ENCODE measurements at regions not wholly inside any gene's neighbourhood (a gene's known extent, or its start where the extent isn't known, plus 50 kb on each side); places are given as distances from the start of the nearest gene placed in this dataset.

DNA sequence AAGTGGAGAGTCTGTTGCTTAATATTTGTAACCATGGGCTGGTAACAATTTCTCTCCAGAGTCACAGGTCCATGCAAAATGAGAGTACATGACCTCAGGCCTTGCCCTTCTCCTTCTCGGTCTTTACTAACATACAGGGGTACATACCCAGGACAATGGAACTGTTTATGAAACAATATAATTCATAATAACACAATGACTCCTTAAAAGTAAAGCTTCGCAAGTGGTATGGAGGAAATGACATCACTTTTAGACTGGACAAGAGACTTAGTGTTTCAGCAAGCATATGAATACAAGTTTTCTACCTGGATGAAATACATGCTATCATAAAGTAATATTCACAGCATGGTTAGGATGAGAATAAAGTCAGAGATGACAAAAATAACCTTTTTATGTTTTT, 386.6 kb downstream of the PLK2 start:
- TF ChIP-seq, protein P1, sequence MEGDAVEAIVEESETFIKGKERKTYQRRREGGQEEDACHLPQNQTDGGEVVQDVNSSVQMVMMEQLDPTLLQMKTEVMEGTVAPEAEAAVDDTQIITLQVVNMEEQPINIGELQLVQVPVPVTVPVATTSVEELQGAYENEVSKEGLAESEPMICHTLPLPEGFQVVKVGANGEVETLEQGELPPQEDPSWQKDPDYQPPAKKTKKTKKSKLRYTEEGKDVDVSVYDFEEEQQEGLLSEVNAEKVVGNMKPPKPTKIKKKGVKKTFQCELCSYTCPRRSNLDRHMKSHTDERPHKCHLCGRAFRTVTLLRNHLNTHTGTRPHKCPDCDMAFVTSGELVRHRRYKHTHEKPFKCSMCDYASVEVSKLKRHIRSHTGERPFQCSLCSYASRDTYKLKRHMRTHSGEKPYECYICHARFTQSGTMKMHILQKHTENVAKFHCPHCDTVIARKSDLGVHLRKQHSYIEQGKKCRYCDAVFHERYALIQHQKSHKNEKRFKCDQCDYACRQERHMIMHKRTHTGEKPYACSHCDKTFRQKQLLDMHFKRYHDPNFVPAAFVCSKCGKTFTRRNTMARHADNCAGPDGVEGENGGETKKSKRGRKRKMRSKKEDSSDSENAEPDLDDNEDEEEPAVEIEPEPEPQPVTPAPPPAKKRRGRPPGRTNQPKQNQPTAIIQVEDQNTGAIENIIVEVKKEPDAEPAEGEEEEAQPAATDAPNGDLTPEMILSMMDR (IDR thresholded peaks at IDR 0.05), result no peak
- TF ChIP-seq POLR2A (IDR thresholded peaks at IDR 0.05) (no peak), POLR2AphosphoS5 (IDR thresholded peaks at IDR 0.05) (no peak)
